Trophoblast cell (in vitro differentiated cells and primary cell): ENCODE measurements at regions not wholly inside any gene's neighbourhood (a gene's known extent, or its start where the extent isn't known, plus 50 kb on each side); places are given as distances from the start of the nearest gene placed in this dataset.
"Not testable (repeated sequence)": the region's sequence is repeated elsewhere in the genome, so short reads cannot be mapped to it uniquely, and the experiment has no call there.

ENCODE experiments used
- DNase-seq, 2 donors: peaks; one replicate each; pipeline ENCODE4 v3.0.0-alpha.2; 2016
- H2AFZ ChIP-seq: 2 replicates; pipeline ENCODE4 v1.6.1; 2013; ENCODE audit warnings: low read length, moderate library complexity, mild to moderate bottlenecking; ENCODE audit not compliant: insufficient read depth, poor library complexity
- H2AK5ac ChIP-seq: 2 replicates; pipeline ENCODE4 v1.6.1; 2013; ENCODE audit warnings: mild to moderate bottlenecking, low read length
- H2BK120ac ChIP-seq: 2 replicates; pipeline ENCODE4 v1.6.1; 2013; ENCODE audit warnings: low read length, mild to moderate bottlenecking, moderate library complexity; ENCODE audit not compliant: insufficient read depth, poor library complexity
- H2BK12ac ChIP-seq: 2 replicates; pipeline ENCODE4 v1.6.1; 2013; ENCODE audit warnings: mild to moderate bottlenecking, low read length, moderate library complexity
- H2BK5ac ChIP-seq: 2 replicates; pipeline ENCODE4 v1.6.1; 2013; ENCODE audit warnings: low read length, low read depth, moderate library complexity, mild to moderate bottlenecking; ENCODE audit not compliant: poor library complexity
- H3K14ac ChIP-seq: 2 replicates; pipeline ENCODE4 v1.6.1; 2013; ENCODE audit warnings: mild to moderate bottlenecking, low read length
- H3K18ac ChIP-seq: 2 replicates; pipeline ENCODE4 v1.6.1; 2013; ENCODE audit warnings: mild to moderate bottlenecking, low read length
- H3K23ac ChIP-seq: 2 replicates; pipeline ENCODE4 v1.6.1; 2013; ENCODE audit warnings: low read length
- H3K27ac ChIP-seq: 2 replicates; pipeline ENCODE4 v1.5.1; 2013; ENCODE audit warnings: low read depth, mild to moderate bottlenecking, inconsistent platforms, low read length, moderate library complexity
- H3K27me3 ChIP-seq: 2 replicates; pipeline ENCODE4 v1.6.1; 2013; ENCODE audit warnings: inconsistent platforms, mild to moderate bottlenecking, low read length, moderate library complexity; ENCODE audit not compliant: insufficient read depth
- H3K36me3 ChIP-seq, 2 experiments: 1 replicate in 1 of 2; 2 replicates in 1 of 2; pipeline ENCODE4 v1.6.1; 2013; ENCODE audit warnings: low read length in 2 of 2, mild to moderate bottlenecking in 2 of 2, moderate library complexity in 1 of 2; ENCODE audit not compliant: insufficient read depth in 2 of 2, control insufficient read depth in 1 of 2
- H3K4ac ChIP-seq: 2 replicates; pipeline ENCODE4 v1.6.1; 2013; ENCODE audit warnings: low read depth, mild to moderate bottlenecking, low read length, moderate library complexity
- H3K4me1 ChIP-seq, 2 experiments: 1 replicate in 1 of 2; 2 replicates in 1 of 2; pipeline ENCODE4 v1.6.1; 2013; ENCODE audit warnings: low read length in 2 of 2, mild to moderate bottlenecking in 2 of 2, moderate library complexity in 1 of 2; ENCODE audit not compliant: insufficient read depth in 2 of 2, control insufficient read depth in 1 of 2
- H3K4me2 ChIP-seq: 2 replicates; pipeline ENCODE4 v1.6.1; 2013; ENCODE audit warnings: inconsistent platforms, mild to moderate bottlenecking, low read length, moderate library complexity
- H3K4me3 ChIP-seq: 2 replicates; pipeline ENCODE4 v1.5.1; 2013; ENCODE audit warnings: mild to moderate bottlenecking, low read depth, low read length, inconsistent platforms
- H3K79me1 ChIP-seq: one replicate; pipeline ENCODE4 v1.6.1; 2013; ENCODE audit warnings: low read length
- H3K79me2 ChIP-seq: 2 replicates; pipeline ENCODE4 v1.6.1; 2013; ENCODE audit warnings: low read length, mild to moderate bottlenecking; ENCODE audit not compliant: control insufficient read depth, insufficient read depth, poor library complexity
- H3K9ac ChIP-seq: 2 replicates; pipeline ENCODE4 v1.6.1; 2013; ENCODE audit warnings: mild to moderate bottlenecking, low read length
- H3K9me3 ChIP-seq: 2 replicates; pipeline ENCODE4 v1.6.1; 2013; ENCODE audit warnings: low read depth, mild to moderate bottlenecking, control low read depth, inconsistent platforms, low read length; ENCODE audit not compliant: insufficient read depth
- H4K12ac ChIP-seq: 2 replicates; pipeline ENCODE4 v1.6.1; 2013; ENCODE audit warnings: low read depth, mild to moderate bottlenecking, low read length, moderate library complexity
- H4K8ac ChIP-seq: 2 replicates; pipeline ENCODE4 v1.6.1; 2013; ENCODE audit warnings: low read depth, mild to moderate bottlenecking, low read length, moderate library complexity
- H4K91ac ChIP-seq: one replicate; pipeline ENCODE4 v1.6.1; 2013; ENCODE audit warnings: low read depth, mild to moderate bottlenecking, low read length, moderate library complexity
- WGBS: extraction: QIAGEN DNeasy Blood & Tissue Kit; methylation state at CpG from one replicate; pipeline ENCODE4 v1.1.7; 2013; ENCODE audit warnings: missing lambda C conversion rate; ENCODE audit not compliant: insufficient read length, insufficient coverage; ENCODE audit errors: extremely low coverage; 5-methylcytosine and 5-hydroxymethylcytosine counted together

DNA sequence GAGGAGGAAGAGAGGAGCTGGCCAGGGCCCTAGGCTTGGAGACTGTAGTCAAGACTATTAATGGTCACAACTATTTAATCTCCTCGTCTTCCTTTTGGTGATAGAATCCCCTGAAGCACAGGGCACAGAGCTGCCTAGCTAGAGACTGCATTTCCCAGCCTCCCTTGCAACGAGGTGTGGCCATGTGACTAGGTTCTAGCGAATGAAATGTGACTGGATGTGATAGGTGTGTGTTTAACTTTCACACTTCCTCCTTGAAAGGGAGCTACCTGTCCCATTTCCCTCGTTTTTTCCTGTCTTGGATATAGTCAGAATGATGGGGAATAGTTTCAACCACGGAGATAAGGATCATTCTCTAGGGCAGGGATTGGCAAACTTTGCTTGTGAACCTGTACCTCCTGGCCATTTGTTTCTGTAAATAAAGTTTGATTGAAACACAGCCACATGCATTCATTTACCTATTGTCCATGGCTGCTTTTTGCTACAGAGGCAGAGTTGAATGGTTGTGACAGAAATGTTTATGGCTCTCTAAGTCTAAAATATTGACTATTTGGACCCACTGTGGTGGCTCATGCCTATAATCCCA is 313.5 kb downstream of the MIAT start:
- Histone ChIP-seq H2AFZ (no peak overlapping the region), H3K23ac (no peak overlapping the region), H2BK5ac (no peak overlapping the region), H2BK12ac (no peak overlapping the region), H2BK120ac (no peak overlapping the region), H3K4me1 (no peaks in the 10 kb centered on the region), H3K36me3 (no peaks in the 10 kb centered on the region), H3K9ac (no peak overlapping the region), H3K9me3 (no peaks in the 10 kb centered on the region), H3K27me3 (no peaks in the 10 kb centered on the region), H4K91ac (no peak overlapping the region), H4K8ac (no peak overlapping the region), H3K4ac (no peak overlapping the region), H4K12ac (no peak overlapping the region), H3K4me3 (no peak overlapping the region), H3K79me1 (no peaks in the 10 kb centered on the region), H3K79me2 (no peaks in the 10 kb centered on the region), H3K18ac (no peak overlapping the region), H3K4me2 (no peak overlapping the region), H3K27ac (no peak overlapping the region), H3K14ac (no peak overlapping the region), H2AK5ac (no peak overlapping the region)
- no peak for DNase-seq
- WGBS = no CpG with 5 or more reads among the region's 5 CpGs

DNA sequence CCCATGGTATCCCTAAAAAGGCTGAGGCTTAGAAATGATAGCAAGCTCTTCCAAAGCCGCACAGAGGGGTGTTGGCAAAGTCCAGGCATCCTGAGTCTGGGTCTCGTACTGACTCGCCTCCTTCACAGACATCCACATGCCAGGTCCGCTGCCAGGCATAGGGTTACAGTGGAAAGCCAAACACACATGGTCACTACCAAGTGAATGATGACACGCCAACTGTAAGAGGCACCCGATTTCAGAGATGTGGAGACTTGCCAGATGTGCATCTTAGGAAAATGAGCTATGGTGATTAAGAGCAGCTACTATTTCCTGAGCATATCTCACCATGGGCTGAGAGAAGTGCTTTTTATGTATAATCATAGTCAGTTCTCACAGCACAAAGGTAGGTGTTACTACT is 314.9 kb downstream of the MIAT start:
- no peak for DNase-seq
- Histone ChIP-seq H3K4me3 (no peak overlapping the region), H3K4me2 (no peak overlapping the region), H2AFZ (no peak overlapping the region), H3K27ac (no peak overlapping the region), H3K79me1 (no peaks in the 10 kb centered on the region), H3K14ac (no peak overlapping the region), H3K36me3 (no peaks in the 10 kb centered on the region), H3K79me2 (no peaks in the 10 kb centered on the region), H4K12ac (no peak overlapping the region), H2BK12ac (no peak overlapping the region), H4K8ac (no peak overlapping the region), H2BK120ac (no peak overlapping the region), H3K9me3 (no peaks in the 10 kb centered on the region), H3K27me3 (no peaks in the 10 kb centered on the region), H3K23ac (no peak overlapping the region), H2AK5ac (no peak overlapping the region), H3K4me1 (no peaks in the 10 kb centered on the region), H3K4ac (no peak overlapping the region), H3K9ac (no peak overlapping the region), H4K91ac (no peak overlapping the region), H2BK5ac (no peak overlapping the region), H3K18ac (no peak overlapping the region)
- no CpG with 5 or more reads among the region's 6 CpGs for WGBS

DNA sequence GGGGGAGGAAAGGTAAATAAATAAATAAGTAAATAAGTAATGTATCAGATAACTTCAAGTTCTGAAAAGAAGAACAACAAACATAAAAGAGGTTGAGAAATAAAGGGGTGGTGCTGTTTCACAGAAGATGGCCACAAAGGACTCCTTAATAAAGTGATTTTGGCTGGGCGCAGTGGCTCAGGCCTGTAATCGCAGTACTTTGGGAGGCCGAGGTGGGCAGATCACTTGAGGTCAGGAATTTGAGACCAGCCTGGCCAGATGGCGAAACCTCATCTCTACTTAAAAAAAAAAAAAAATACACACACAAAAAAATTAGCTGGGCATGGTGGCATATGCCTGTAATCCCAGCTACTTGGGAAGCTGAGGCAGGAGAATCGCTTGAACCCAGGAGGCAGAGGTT is 315.5 kb downstream of the MIAT start:
- DNase-seq, H3K4me3 ChIP-seq, H3K27ac ChIP-seq, H3K9me3 ChIP-seq, H3K36me3 ChIP-seq, H3K18ac ChIP-seq, H3K4me1 ChIP-seq, H4K91ac ChIP-seq, H2AFZ ChIP-seq, H3K4me2 ChIP-seq, H3K27me3 ChIP-seq, H4K12ac ChIP-seq, H3K9ac ChIP-seq, H3K79me2 ChIP-seq, H3K14ac ChIP-seq, H2BK5ac ChIP-seq, H3K4ac ChIP-seq, H2BK120ac ChIP-seq, H4K8ac ChIP-seq, H3K23ac ChIP-seq, H2AK5ac ChIP-seq, H3K79me1 ChIP-seq, H2BK12ac ChIP-seq: not testable (repeated sequence)
- WGBS = no CpG with 5 or more reads among the region's 5 CpGs

DNA sequence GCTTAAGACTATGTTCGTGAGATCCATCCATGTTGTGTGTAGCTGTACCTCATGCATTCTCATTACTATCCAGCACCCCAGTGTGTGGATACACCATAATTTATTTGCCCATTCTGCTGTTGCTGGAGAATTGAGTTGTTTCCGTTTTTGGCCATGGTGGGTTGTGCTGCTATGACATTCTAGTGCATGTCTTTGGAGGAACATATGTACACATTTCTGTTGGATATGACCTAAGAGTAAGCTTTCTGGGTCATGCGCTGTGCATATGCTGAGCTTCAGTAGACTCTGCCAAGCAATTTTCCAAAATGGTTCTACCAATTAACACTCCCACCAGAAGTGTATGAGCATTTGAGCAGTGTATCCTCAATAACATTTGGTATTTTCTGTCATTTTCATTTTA is 316.6 kb downstream of the MIAT start:
- Histone ChIP-seq H2BK5ac (no peak overlapping the region), H3K4ac (no peak overlapping the region), H3K14ac (no peak overlapping the region), H2AK5ac (no peak overlapping the region), H3K4me3 (no peak overlapping the region), H3K27ac (no peak overlapping the region), H3K27me3 (no peaks in the 10 kb centered on the region), H3K79me2 (no peaks in the 10 kb centered on the region), H3K9me3 (no peaks in the 10 kb centered on the region), H4K8ac (no peak overlapping the region), H3K4me1 (no peaks in the 10 kb centered on the region), H2AFZ (no peak overlapping the region), H3K9ac (no peak overlapping the region), H3K79me1 (no peaks in the 10 kb centered on the region), H4K91ac (no peak overlapping the region), H3K23ac (no peak overlapping the region), H3K4me2 (no peak overlapping the region), H2BK120ac (no peak overlapping the region), H3K18ac (no peak overlapping the region), H4K12ac (no peak overlapping the region), H3K36me3 (no peaks in the 10 kb centered on the region), H2BK12ac (no peak overlapping the region)
- DNase-seq = no peak
- WGBS = no CpG with 5 or more reads among the region's 3 CpGs
